GM23248 (cell line): ENCODE measurements at regions not wholly inside any gene's neighbourhood (a gene's known extent, or its start where the extent isn't known, plus 50 kb on each side); places are given as distances from the start of the nearest gene placed in this dataset.

ENCODE experiments used
- DNase-seq: peaks from one replicate; pipeline ENCODE4 v3.0.0-alpha.2; 2015
- H2AFZ ChIP-seq: fragments of 200-600 bp; sonication (generic); 2 replicates; pipeline ENCODE4 v1.6.1; 2016; ENCODE audit warnings: antibody characterized with exemption
- H3F3A ChIP-seq: fragments of 200-600 bp; sonication (generic); 2 replicates; pipeline ENCODE4 v1.6.1; 2016; ENCODE audit warnings: mild to moderate bottlenecking, antibody characterized with exemption, mixed run types; ENCODE audit not compliant: insufficient read depth
- H3K27ac ChIP-seq: fragments of 200-600 bp; sonication (generic); 2 replicates; pipeline ENCODE4 v1.5.1; 2016; ENCODE audit warnings: mild to moderate bottlenecking
- H3K27me3 ChIP-seq: fragments of 200-600 bp; sonication (generic); replicated peaks from 2 replicates; pipeline ENCODE4 v1.6.1; 2016; ENCODE audit warnings: mild to moderate bottlenecking; ENCODE audit not compliant: insufficient read depth
- H3K36me3 ChIP-seq: fragments of 200-600 bp; sonication (generic); 2 replicates; pipeline ENCODE4 v1.6.1; 2016; ENCODE audit warnings: low read depth, mild to moderate bottlenecking
- H3K4me1 ChIP-seq: fragments of 200-600 bp; sonication (generic); 2 replicates; pipeline ENCODE4 v1.6.1; 2016; ENCODE audit warnings: mild to moderate bottlenecking; ENCODE audit not compliant: insufficient read depth
- H3K4me2 ChIP-seq: fragments of 200-600 bp; sonication (generic); one replicate; pipeline ENCODE4 v1.6.1; 2016; ENCODE audit warnings: mild to moderate bottlenecking; ENCODE audit not compliant: unreplicated experiment
- H3K4me3 ChIP-seq: fragments of 200-600 bp; sonication (generic); 2 replicates; pipeline ENCODE4 v1.5.1; 2016; ENCODE audit warnings: mild to moderate bottlenecking
- H3K79me2 ChIP-seq: fragments of 200-600 bp; sonication (generic); 2 replicates; pipeline ENCODE4 v1.6.1; 2016; ENCODE audit warnings: mild to moderate bottlenecking; ENCODE audit not compliant: insufficient read depth
- H3K9ac ChIP-seq: fragments of 200-600 bp; sonication (generic); 2 replicates; pipeline ENCODE4 v1.6.1; 2016; ENCODE audit warnings: mild to moderate bottlenecking
- H3K9me2 ChIP-seq: fragments of 200-600 bp; sonication (generic); 2 replicates; pipeline ENCODE4 v1.6.1; 2016; ENCODE audit warnings: mixed run types, mild to moderate bottlenecking, moderate library complexity; ENCODE audit not compliant: insufficient read depth
- H3K9me3 ChIP-seq: fragments of 200-600 bp; sonication (generic); one replicate; pipeline ENCODE4 v1.6.1; 2017; ENCODE audit warnings: low read depth
- H4K20me1 ChIP-seq: fragments of 200-600 bp; sonication (generic); 2 replicates; pipeline ENCODE4 v1.6.0; 2016; ENCODE audit not compliant: insufficient read depth
- EZH2 ChIP-seq: fragments of 200-600 bp; sonication (generic); IDR thresholded peaks from 2 replicates; pipeline ENCODE4 v1.6.1; 2018; ENCODE audit warnings: antibody characterized with exemption, mild to moderate bottlenecking; ENCODE audit not compliant: insufficient read depth, poor library complexity, severe bottlenecking
- EZH2phosphoT487 ChIP-seq: fragments of 200-600 bp; sonication (generic); IDR thresholded peaks from 2 replicates; pipeline ENCODE4 v1.6.1; 2018; ENCODE audit warnings: antibody characterized with exemption, moderate library complexity, mild to moderate bottlenecking, low read depth; ENCODE audit not compliant: insufficient read depth
- WGBS, 2 experiments: methylation state at CpG; one replicate each; pipeline ENCODE4 v1.1.6; 2015 to 2017; ENCODE audit warnings: low lambda C conversion rate in 2 of 2, low coverage in 1 of 2; ENCODE audit errors: missing lambda C conversion rate in 2 of 2; 5-methylcytosine and 5-hydroxymethylcytosine counted together
- in situ Hi-C: fragments of 300-500 bp; cut with MboI; formaldehyde crosslinking; loops from 2 replicates; pipeline ENCODE4 v1.15.0; 2020

DNA sequence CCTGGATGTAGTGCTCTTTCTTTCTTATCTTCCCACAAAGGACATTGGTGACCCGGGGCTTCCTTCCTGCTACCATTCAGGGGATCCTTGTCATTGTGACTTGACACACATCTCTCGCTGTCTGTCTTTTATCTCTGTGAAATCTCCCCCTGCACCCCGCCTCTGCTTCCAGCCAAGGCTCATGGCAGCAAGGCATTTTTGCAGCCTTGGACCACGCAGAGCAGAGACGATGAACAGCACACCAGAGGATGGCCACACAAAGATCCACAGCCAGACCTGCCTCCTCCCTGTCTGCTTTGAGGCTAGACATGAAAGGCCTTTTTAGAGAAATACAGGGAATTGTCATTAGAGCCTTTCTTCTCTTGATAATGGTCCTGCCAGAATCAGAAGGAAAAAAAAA lies 549.1 kb downstream of the CDK5RAP2 start:
- in situ Hi-C loops, result no loop called here
- no peaks in the 10 kb centered on the region for H3K9me2 ChIP-seq
- H3K79me2 ChIP-seq, result no peaks in the 10 kb centered on the region
- 12 to 21% methylated on average over 5 of the region's 5 CpGs for WGBS, 2 experiments
- no peaks in the 10 kb centered on the region for H3K4me1 ChIP-seq
- H2AFZ ChIP-seq, result no peak overlapping the region
- H3K27ac ChIP-seq, result no peak overlapping the region
- no peak overlapping the region for H3K4me3 ChIP-seq
- H3K9me3 ChIP-seq, result no peaks in the 10 kb centered on the region
- no peaks in the 10 kb centered on the region for H4K20me1 ChIP-seq
- no peaks in the 10 kb centered on the region for H3K36me3 ChIP-seq
- no peak overlapping the region for H3K9ac ChIP-seq
- no peaks in the 10 kb centered on the region for H3K27me3 ChIP-seq
- TF ChIP-seq EZH2phosphoT487, result no peak
- no peak for TF ChIP-seq EZH2
- DNase-seq, result no peak
- no peak overlapping the region for H3K4me2 ChIP-seq
- no peaks in the 10 kb centered on the region for H3F3A ChIP-seq

- no peaks in the 10 kb centered on the region for H3K27me3 ChIP-seq
- no peaks in the 10 kb centered on the region for H3K79me2 ChIP-seq
Observed at GRCh38 chr9:120018550-120018949, 561.4 kb downstream of the CDK5RAP2 start.

DNA sequence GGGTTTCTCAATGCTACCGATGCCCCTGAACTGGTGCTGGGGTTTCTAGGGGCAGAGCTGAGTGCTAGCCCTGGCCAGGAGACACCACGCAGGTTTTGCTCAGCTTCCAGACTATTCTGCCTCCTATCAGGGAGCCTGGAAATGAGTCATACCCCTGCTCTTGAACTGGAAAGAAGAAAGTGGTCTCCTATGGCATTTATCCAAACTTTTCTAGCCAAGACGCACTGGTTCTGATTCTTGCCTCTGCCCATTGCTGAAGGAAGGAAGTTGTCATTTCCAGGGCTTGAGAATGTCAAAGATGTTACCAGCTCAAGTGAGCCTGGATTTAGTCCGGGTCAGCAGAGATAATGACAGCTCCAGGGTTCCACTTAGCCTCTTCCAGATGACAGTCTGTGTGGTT lies 561.9 kb downstream of the CDK5RAP2 start:
- TF ChIP-seq EZH2phosphoT487, result no peak
- no peak for TF ChIP-seq EZH2
- H3K9me2 ChIP-seq, result no peaks in the 10 kb centered on the region
- no peaks in the 10 kb centered on the region for H3F3A ChIP-seq
- H3K36me3 ChIP-seq, result no peaks in the 10 kb centered on the region
- no peaks in the 10 kb centered on the region for H3K27me3 ChIP-seq
- H3K9me3 ChIP-seq, result no peaks in the 10 kb centered on the region
- H4K20me1 ChIP-seq, result no peaks in the 10 kb centered on the region
- WGBS, 2 experiments, result 27 to 30% methylated on average over 4 of the region's 4 CpGs
- no peak overlapping the region for H3K4me3 ChIP-seq
- H3K4me2 ChIP-seq, result no peak overlapping the region
- H3K79me2 ChIP-seq, result no peaks in the 10 kb centered on the region
- no peaks in the 10 kb centered on the region for H3K4me1 ChIP-seq
- no peak overlapping the region for H3K27ac ChIP-seq
- no peak for DNase-seq
- in situ Hi-C loops, result no loop called here
- no peak overlapping the region for H2AFZ ChIP-seq
- H3K9ac ChIP-seq, result no peak overlapping the region

More at GRCh38 chr9:120018550-120018949, 561.4 kb downstream of the CDK5RAP2 start:
- Histone ChIP-seq H2AFZ (no peak overlapping the region), H3K36me3 (no peaks in the 10 kb centered on the region), H3K4me2 (no peak overlapping the region), H3K9me2 (no peaks in the 10 kb centered on the region), H3K4me3 (no peak overlapping the region), H3F3A (no peaks in the 10 kb centered on the region), H3K9me3 (no peaks in the 10 kb centered on the region), H3K27ac (no peak overlapping the region), H4K20me1 (no peaks in the 10 kb centered on the region), H3K9ac (no peak overlapping the region), H3K4me1 (no peaks in the 10 kb centered on the region)
- in situ Hi-C loops, result no loop called here
- no peak for DNase-seq
- TF ChIP-seq EZH2phosphoT487 (no peak), EZH2 (no peak)

- TF ChIP-seq EZH2phosphoT487 (no peak), EZH2 (no peak)
- WGBS, 2 experiments, result 22 to 24% methylated on average over 2 of the region's 2 CpGs
- no peaks in the 10 kb centered on the region for H3K36me3 ChIP-seq
- H3K4me1 ChIP-seq, result no peaks in the 10 kb centered on the region
- no peaks in the 10 kb centered on the region; the same call in 1 of the 2 replicates for H3K27me3 ChIP-seq
- no peak overlapping the region for H3K4me3 ChIP-seq
- H2AFZ ChIP-seq, result no peak overlapping the region
- no peaks in the 10 kb centered on the region for H3F3A ChIP-seq
- H4K20me1 ChIP-seq, result no peaks in the 10 kb centered on the region
- H3K9ac ChIP-seq, result no peak overlapping the region
- no peaks in the 10 kb centered on the region for H3K79me2 ChIP-seq
- H3K27ac ChIP-seq, result no peak overlapping the region
- H3K9me3 ChIP-seq, result no peaks in the 10 kb centered on the region
- in situ Hi-C loops, result no loop called here
- DNase-seq, result no peak
- H3K4me2 ChIP-seq, result no peak overlapping the region
- H3K9me2 ChIP-seq, result no peaks in the 10 kb centered on the region
Observed at GRCh38 chr9:120016231-120016630, 563.7 kb downstream of the CDK5RAP2 start.

DNA sequence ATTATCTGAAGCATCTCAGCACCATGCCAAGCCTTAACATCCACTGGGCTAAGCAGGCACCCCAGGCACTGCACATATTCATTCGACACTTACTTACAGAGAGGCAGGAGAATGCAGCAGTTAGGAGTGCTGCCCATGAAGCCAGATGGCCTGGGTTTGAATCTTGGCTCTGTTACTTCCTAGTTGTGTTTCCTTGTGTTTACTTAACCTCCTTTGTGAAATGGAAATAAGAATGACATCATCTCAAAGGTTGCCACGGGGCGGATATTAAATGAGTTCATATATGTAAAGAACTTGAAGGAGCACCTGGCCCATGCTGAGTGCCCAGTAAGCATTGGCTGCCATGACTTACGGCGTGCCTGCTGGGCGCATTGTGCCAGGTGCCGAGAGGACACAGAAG lies 565.2 kb downstream of the CDK5RAP2 start:
- H3K4me3 ChIP-seq, result no peak overlapping the region
- H2AFZ ChIP-seq, result no peak overlapping the region
- in situ Hi-C loops, result no loop called here
- no peaks in the 10 kb centered on the region; the same call in 1 of the 2 replicates for H3K27me3 ChIP-seq
- no peaks in the 10 kb centered on the region for H3K4me1 ChIP-seq
- no peaks in the 10 kb centered on the region for H3K79me2 ChIP-seq
- H3K9me3 ChIP-seq, result no peaks in the 10 kb centered on the region
- H3F3A ChIP-seq, result no peaks in the 10 kb centered on the region
- H3K4me2 ChIP-seq, result no peak overlapping the region
- no peak overlapping the region for H3K9ac ChIP-seq
- TF ChIP-seq EZH2phosphoT487 (no peak), EZH2 (no peak)
- 66 to 77% methylated on average over 7 of the region's 7 CpGs for WGBS, 2 experiments
- no peaks in the 10 kb centered on the region for H4K20me1 ChIP-seq
- H3K27ac ChIP-seq, result no peak overlapping the region
- H3K9me2 ChIP-seq, result no peaks in the 10 kb centered on the region
- no peaks in the 10 kb centered on the region for H3K36me3 ChIP-seq
- no peak for DNase-seq
